HepG2 (cell line): ENCODE measurements at regions not wholly inside any gene's neighbourhood (a gene's known extent, or its start where the extent isn't known, plus 50 kb on each side); places are given as distances from the start of the nearest gene placed in this dataset.

ENCODE experiments used
- CTCF ChIP-seq: sonication (generic); formaldehyde crosslinking; IDR thresholded peaks from 2 replicates; pipeline ENCODE4 v1.5.0; 2020; ENCODE audit warnings: mild to moderate bottlenecking, missing genetic modification reagents, moderate library complexity
- FOXA1 ChIP-seq, 2 experiments: fragments of 450-650 bp in 1 of 2; sonication (generic) in 1 of 2; formaldehyde crosslinking in 1 of 2; IDR thresholded peaks; 2 replicates each; pipeline versions ENCODE4 v1.4.0 to v1.6.1; 2016 to 2020; ENCODE audit warnings: missing genetic modification reagents in 1 of 2
- HBP1 ChIP-seq: IDR thresholded peaks from 2 replicates; pipeline ENCODE4 v1.6.1; 2016; ENCODE audit warnings: low read depth, control low read depth
- STAT5B ChIP-seq: sonication (generic); formaldehyde crosslinking; IDR thresholded peaks from 2 replicates; pipeline ENCODE4 v1.4.0; 2020; ENCODE audit warnings: missing genetic modification reagents
- TCF7 ChIP-seq: sonication (generic); IDR thresholded peaks from 2 replicates; pipeline ENCODE4 v1.6.1; 2016; ENCODE audit warnings: antibody characterized with exemption, low read depth
- XRCC5 ChIP-seq: fragments of 200-400 bp; formaldehyde crosslinking; optimal IDR thresholded peaks from 2 replicates; pipeline ENCODE3; 2017; ENCODE audit warnings: mild to moderate bottlenecking, low read length
- ZBTB38 ChIP-seq: sonication (generic); formaldehyde crosslinking; IDR thresholded peaks from 2 replicates; pipeline ENCODE4 v1.5.1; 2020; ENCODE audit warnings: mild to moderate bottlenecking, missing genetic modification reagents
- ZNF550 ChIP-seq: sonication (generic); formaldehyde crosslinking; IDR thresholded peaks from 2 replicates; pipeline ENCODE4 v1.4.0; 2020; ENCODE audit warnings: mild to moderate bottlenecking, missing genetic modification reagents, borderline replicate concordance
- ZNF577 ChIP-seq: sonication (generic); formaldehyde crosslinking; IDR thresholded peaks from 2 replicates; pipeline ENCODE4 v1.4.0; 2020; ENCODE audit warnings: mild to moderate bottlenecking, low read depth, missing genetic modification reagents, borderline replicate concordance
- ZNF782 ChIP-seq: sonication (generic); formaldehyde crosslinking; IDR thresholded peaks from 2 replicates; pipeline ENCODE4 v1.4.0; 2020; ENCODE audit warnings: missing genetic modification reagents, mild to moderate bottlenecking, borderline replicate concordance

- no peak for TF ChIP-seq ZNF577 (CRISPR knock-in tag)
- no peak for TF ChIP-seq STAT5B (CRISPR knock-in tag)
- TF ChIP-seq TCF7: no peak
- no peak for TF ChIP-seq HBP1
- no peak for TF ChIP-seq XRCC5
- TF ChIP-seq FOXA1 (IDR thresholded peaks at IDR 0.05): no peak
- no peak for TF ChIP-seq FOXA1 (CRISPR knock-in tag; IDR thresholded peaks at IDR 0.05)
- TF ChIP-seq CTCF (CRISPR knock-in tag): no peak
- TF ChIP-seq ZNF550 (CRISPR knock-in tag): no peak
- TF ChIP-seq ZNF782 (CRISPR knock-in tag): no peak
- no peak for TF ChIP-seq ZBTB38 (CRISPR knock-in tag)
Observed at GRCh38 chr3:194042927-194043326, 93.0 kb upstream of the HES1 start.
